ENCODE measurements at regions not wholly inside any gene's neighbourhood (a gene's known extent, or its start where the extent isn't known, plus 50 kb on each side); places are given as distances from the start of the nearest gene placed in this dataset.

DNA sequence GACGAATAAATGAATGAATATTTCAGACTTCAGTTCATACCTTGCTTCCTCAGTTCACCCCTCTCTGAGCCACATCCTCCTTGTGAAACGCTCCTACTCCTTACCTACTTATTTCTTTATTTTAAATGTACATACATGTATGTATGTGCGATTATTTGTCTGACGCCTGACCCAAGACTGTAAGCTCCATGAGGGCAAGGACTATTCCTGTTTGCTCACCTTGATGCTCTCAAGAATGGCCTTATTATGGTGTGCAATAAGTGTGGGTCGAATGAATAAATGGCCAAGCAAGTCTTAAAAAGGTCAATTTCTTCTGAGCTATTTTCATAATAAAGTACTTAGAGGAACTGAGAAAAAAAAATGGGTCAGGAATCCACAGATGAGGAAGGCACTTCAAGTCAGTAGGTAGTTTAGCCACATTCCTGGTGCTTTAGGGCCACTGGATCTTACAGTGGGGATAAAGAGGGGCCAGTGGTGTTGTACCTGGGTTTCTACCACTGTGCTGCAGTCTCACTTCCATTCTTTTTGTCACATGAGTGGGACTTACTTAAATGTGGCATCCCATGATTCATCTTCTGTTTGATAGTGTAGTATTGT is 74.7 kb downstream of the SDC1 start:
- Histone ChIP-seq H3K4me1 (no peaks in the 10 kb centered on the region), H3K27ac (no peak overlapping the region), H3K27me3 (no peaks in the 10 kb centered on the region), H3K9me3 (no peaks in the 10 kb centered on the region), H3K36me3 (no peaks in the 10 kb centered on the region), H3K4me3 (no peak overlapping the region)
- DNase-seq = no peak
- TF ChIP-seq, protein P1, sequence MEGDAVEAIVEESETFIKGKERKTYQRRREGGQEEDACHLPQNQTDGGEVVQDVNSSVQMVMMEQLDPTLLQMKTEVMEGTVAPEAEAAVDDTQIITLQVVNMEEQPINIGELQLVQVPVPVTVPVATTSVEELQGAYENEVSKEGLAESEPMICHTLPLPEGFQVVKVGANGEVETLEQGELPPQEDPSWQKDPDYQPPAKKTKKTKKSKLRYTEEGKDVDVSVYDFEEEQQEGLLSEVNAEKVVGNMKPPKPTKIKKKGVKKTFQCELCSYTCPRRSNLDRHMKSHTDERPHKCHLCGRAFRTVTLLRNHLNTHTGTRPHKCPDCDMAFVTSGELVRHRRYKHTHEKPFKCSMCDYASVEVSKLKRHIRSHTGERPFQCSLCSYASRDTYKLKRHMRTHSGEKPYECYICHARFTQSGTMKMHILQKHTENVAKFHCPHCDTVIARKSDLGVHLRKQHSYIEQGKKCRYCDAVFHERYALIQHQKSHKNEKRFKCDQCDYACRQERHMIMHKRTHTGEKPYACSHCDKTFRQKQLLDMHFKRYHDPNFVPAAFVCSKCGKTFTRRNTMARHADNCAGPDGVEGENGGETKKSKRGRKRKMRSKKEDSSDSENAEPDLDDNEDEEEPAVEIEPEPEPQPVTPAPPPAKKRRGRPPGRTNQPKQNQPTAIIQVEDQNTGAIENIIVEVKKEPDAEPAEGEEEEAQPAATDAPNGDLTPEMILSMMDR (IDR thresholded peaks at IDR 0.05) = no peak
- no peak for TF ChIP-seq POLR2A (IDR thresholded peaks at IDR 0.05)

DNA sequence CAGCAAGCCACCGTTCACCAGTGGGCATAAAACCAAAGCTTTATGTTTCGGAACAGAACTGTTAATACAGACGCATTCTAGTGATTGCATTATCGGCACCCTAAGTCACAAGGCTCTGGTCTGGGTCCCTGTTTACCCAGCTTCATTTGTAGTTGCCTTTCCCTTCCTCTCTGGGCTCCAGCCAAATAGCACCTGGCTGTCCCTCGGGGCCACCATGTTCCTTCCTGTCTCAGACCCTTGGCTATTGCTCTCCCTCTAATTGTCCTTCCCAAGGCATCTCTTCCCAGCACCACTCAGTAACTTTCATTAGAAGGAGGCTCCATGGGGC is 75.3 kb downstream of the SDC1 start:
- no peaks in the 10 kb centered on the region for H3K4me1 ChIP-seq
- DNase-seq = no peak
- no peaks in the 10 kb centered on the region for H3K36me3 ChIP-seq
- H3K4me3 ChIP-seq = no peak overlapping the region
- no peaks in the 10 kb centered on the region for H3K27me3 ChIP-seq
- H3K27ac ChIP-seq = no peak overlapping the region
- TF ChIP-seq POLR2A (IDR thresholded peaks at IDR 0.05) = no peak
- TF ChIP-seq, protein P1 (IDR thresholded peaks at IDR 0.05) = no peak
- no peaks in the 10 kb centered on the region for H3K9me3 ChIP-seq

DNA sequence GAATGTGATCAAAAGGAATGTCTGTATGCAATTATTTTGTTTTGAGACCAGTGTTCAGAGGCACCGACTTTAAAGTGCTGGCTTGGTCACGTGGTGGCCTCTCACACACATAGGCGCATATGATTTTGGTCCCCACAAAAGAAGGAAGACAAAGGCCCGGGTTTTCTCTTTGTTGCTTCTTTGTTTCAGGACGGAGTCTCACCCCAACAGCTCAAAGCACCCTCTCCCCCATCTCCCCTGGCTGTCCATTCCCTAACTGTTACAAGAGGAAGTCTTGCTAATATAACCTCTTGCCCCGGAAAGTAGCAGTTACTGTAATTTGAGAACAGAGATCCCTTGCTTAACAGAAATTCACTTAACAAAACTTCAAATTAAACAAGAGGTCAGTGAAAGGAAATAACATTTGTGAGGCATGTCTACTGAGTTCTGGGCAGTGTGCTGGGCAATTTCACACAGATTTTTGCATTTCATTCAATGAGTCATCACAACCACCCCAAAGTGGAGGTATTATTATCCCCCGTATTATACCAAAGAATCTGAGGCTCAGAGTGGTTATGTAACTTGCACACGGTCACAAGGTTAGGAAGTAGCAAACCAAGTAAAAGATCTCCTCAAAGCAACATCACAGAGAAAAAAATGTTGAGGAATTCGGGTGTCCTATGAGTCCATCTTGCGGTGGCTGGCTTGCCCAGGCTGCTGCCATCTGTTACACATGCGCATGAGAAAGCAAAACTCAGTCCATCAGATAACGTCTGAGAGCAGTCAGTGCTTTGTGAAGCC is 75.8 kb downstream of the SDC1 start:
- DNase-seq = no peak
- no peaks in the 10 kb centered on the region for H3K4me1 ChIP-seq
- H3K27ac ChIP-seq = no peak overlapping the region
- no peaks in the 10 kb centered on the region for H3K27me3 ChIP-seq
- H3K9me3 ChIP-seq = no peaks in the 10 kb centered on the region
- H3K4me3 ChIP-seq = no peak overlapping the region
- H3K36me3 ChIP-seq = no peaks in the 10 kb centered on the region
- TF ChIP-seq POLR2A (IDR thresholded peaks at IDR 0.05) = no peak
- TF ChIP-seq, protein P1 (IDR thresholded peaks at IDR 0.05) = no peak

DNA sequence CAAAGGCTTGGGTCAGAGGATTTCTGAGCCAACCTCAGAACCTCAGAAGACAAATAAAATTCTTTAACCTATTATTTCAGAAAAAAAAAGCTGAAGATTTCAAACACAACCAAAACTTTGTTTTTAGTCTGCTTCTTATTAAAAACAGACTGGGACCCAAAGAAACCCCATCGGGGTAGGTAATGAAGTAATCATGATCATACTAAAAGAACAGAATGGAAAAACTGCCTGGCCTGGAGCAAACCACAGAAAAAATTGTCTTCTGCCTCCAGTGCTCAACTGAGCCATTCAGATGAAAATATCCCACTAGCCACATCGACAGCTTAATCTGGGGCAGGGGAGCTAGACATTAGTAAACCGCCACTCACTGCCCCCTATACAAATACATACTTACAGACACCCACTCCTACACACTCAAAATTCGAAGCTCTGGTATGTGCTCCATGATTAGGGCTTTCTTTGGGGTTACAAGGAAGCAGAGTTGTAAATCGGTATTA is 76.5 kb downstream of the SDC1 start:
- H3K9me3 ChIP-seq = no peaks in the 10 kb centered on the region
- TF ChIP-seq POLR2A (IDR thresholded peaks at IDR 0.05) = no peak
- TF ChIP-seq, protein P1 (IDR thresholded peaks at IDR 0.05) = no peak
- no peaks in the 10 kb centered on the region for H3K27me3 ChIP-seq
- H3K36me3 ChIP-seq = no peaks in the 10 kb centered on the region
- H3K4me3 ChIP-seq = no peak overlapping the region
- no peak for DNase-seq
- no peaks in the 10 kb centered on the region for H3K4me1 ChIP-seq
- H3K27ac ChIP-seq = no peak overlapping the region

DNA sequence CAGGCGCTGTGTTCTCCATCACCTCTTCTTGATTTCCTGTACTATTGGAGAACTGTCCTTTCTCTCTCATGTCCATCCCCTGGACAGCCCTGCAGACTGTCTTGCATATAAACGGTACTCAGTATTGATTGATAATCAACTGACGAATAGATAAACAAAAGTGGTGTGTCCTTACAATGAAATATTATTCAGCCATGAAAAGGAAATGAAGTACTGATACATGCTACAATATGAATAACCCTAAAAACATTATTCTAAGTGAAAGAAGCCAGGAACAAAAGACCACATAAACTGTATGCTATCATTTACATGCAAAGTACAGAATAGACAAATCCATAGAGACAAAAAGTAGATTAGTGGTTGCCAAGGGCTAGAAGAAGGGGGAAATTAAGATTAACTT is 77.6 kb downstream of the SDC1 start:
- Histone ChIP-seq H3K27ac (no peak overlapping the region), H3K4me1 (no peaks in the 10 kb centered on the region), H3K4me3 (no peak overlapping the region), H3K27me3 (no peaks in the 10 kb centered on the region), H3K9me3 (no peaks in the 10 kb centered on the region), H3K36me3 (no peaks in the 10 kb centered on the region)
- no peak for TF ChIP-seq POLR2A (IDR thresholded peaks at IDR 0.05)
- TF ChIP-seq, protein P1 (IDR thresholded peaks at IDR 0.05) = no peak
- no peak for DNase-seq
